ENCODE measurements at regions not wholly inside any gene's neighbourhood (a gene's known extent, or its start where the extent isn't known, plus 50 kb on each side); places are given as distances from the start of the nearest gene placed in this dataset.
"Not testable (repeated sequence)": the region's sequence is repeated elsewhere in the genome, so short reads cannot be mapped to it uniquely, and the experiment has no call there.

GRCh38 chr12:131245564-131246355 lies 292.1 kb downstream of the ADGRD1 start:
- H3K9me3 ChIP-seq (ENCODE audit: low read depth, low read length, poor library complexity, severe bottlenecking), result no peaks in the 10 kb centered on the region
- ChIA-PET POLR2A (ENCODE audit: low non-redundant PET) (no interaction called here), CTCF (no interaction called here)
- BruUV-seq (replicated peaks), result no TSS peak
- H3K27me3 ChIP-seq (replicated peaks; ENCODE audit: insufficient read depth, low read depth, low read length, poor library complexity), result no peaks in the 10 kb centered on the region
- TF ChIP-seq EZH2 (IDR thresholded peaks at IDR 0.05; ENCODE audit: borderline replicate concordance, low read depth, low read length, poor library complexity, severe bottlenecking), result no peak
- no peak for TF ChIP-seq CTCF (conservative IDR thresholded peaks at IDR 0.05; ENCODE audit: low read depth, low read length)
- no peak for DNase-seq (ENCODE audit: low spot score)
- intact Hi-C loops (cut with micrococcal nuclease; ENCODE audit: unreplicated experiment), result no loop called here
- H3K4me3 ChIP-seq (ENCODE audit: low read depth, low read length, poor library complexity, severe bottlenecking), result no peak overlapping the region
- no peaks in the 10 kb centered on the region for H3K4me1 ChIP-seq (ENCODE audit: insufficient read depth, low read length, poor library complexity, severe bottlenecking)
- no peaks in the 10 kb centered on the region for H3K36me3 ChIP-seq (ENCODE audit: insufficient read depth, low read length, poor library complexity, severe bottlenecking)
- H3K27ac ChIP-seq (ENCODE audit: low read depth, low read length, poor library complexity, severe bottlenecking), result no peak overlapping the region

GRCh38 chr12:131247026-131247725 lies 293.5 kb downstream of the ADGRD1 start:
- intact Hi-C loops (cut with micrococcal nuclease; ENCODE audit: unreplicated experiment); CTCF ChIA-PET; BruUV-seq (replicated peaks); H3K36me3 ChIP-seq (ENCODE audit: insufficient read depth, low read length, poor library complexity, severe bottlenecking); H3K9me3 ChIP-seq (ENCODE audit: low read depth, low read length, poor library complexity, severe bottlenecking); H3K4me3 ChIP-seq (ENCODE audit: low read depth, low read length, poor library complexity, severe bottlenecking); DNase-seq (ENCODE audit: low spot score); H3K27ac ChIP-seq (ENCODE audit: low read depth, low read length, poor library complexity, severe bottlenecking); H3K4me1 ChIP-seq (ENCODE audit: insufficient read depth, low read length, poor library complexity, severe bottlenecking); POLR2A ChIA-PET (ENCODE audit: low non-redundant PET); H3K27me3 ChIP-seq (replicated peaks; ENCODE audit: insufficient read depth, low read depth, low read length, poor library complexity): not testable (repeated sequence)

GRCh38 chr12:131247875-131248274 lies 294.2 kb downstream of the ADGRD1 start:
- intact Hi-C loops (cut with micrococcal nuclease; ENCODE audit: unreplicated experiment); BruUV-seq (replicated peaks); POLR2A ChIA-PET (ENCODE audit: low non-redundant PET); DNase-seq (ENCODE audit: low spot score); H3K36me3 ChIP-seq (ENCODE audit: insufficient read depth, low read length, poor library complexity, severe bottlenecking); H3K4me3 ChIP-seq (ENCODE audit: low read depth, low read length, poor library complexity, severe bottlenecking); H3K9me3 ChIP-seq (ENCODE audit: low read depth, low read length, poor library complexity, severe bottlenecking); H3K4me1 ChIP-seq (ENCODE audit: insufficient read depth, low read length, poor library complexity, severe bottlenecking); H3K27me3 ChIP-seq (replicated peaks; ENCODE audit: insufficient read depth, low read depth, low read length, poor library complexity); H3K27ac ChIP-seq (ENCODE audit: low read depth, low read length, poor library complexity, severe bottlenecking); CTCF ChIA-PET: not testable (repeated sequence)

- Histone ChIP-seq H3K27ac (ENCODE audit: low read depth, low read length, poor library complexity, severe bottlenecking) (no peak overlapping the region), H3K4me3 (ENCODE audit: low read depth, low read length, poor library complexity, severe bottlenecking) (no peak overlapping the region), H3K4me1 (ENCODE audit: insufficient read depth, low read length, poor library complexity, severe bottlenecking) (no peaks in the 10 kb centered on the region), H3K36me3 (ENCODE audit: insufficient read depth, low read length, poor library complexity, severe bottlenecking) (no peaks in the 10 kb centered on the region), H3K9me3 (ENCODE audit: low read depth, low read length, poor library complexity, severe bottlenecking) (no peaks in the 10 kb centered on the region), H3K27me3 (replicated peaks; ENCODE audit: insufficient read depth, low read depth, low read length, poor library complexity) (no peaks in the 10 kb centered on the region)
- TF ChIP-seq EZH2 (IDR thresholded peaks at IDR 0.05; ENCODE audit: borderline replicate concordance, low read depth, low read length, poor library complexity, severe bottlenecking), result no peak
- no peak for TF ChIP-seq CTCF (conservative IDR thresholded peaks at IDR 0.05; ENCODE audit: low read depth, low read length)
- no TSS peak for BruUV-seq (replicated peaks)
- ChIA-PET POLR2A (ENCODE audit: low non-redundant PET) (no interaction called here), CTCF (no interaction called here)
- DNase-seq (ENCODE audit: low spot score), result no peak
- intact Hi-C loops (cut with micrococcal nuclease; ENCODE audit: unreplicated experiment), result no loop called here
Measured at GRCh38 chr12:131249246-131250027, 295.7 kb downstream of the ADGRD1 start.
